ENCODE measurements at regions not wholly inside any gene's neighbourhood (a gene's known extent, or its start where the extent isn't known, plus 50 kb on each side); places are given as distances from the start of the nearest gene placed in this dataset.
A peak's percentile ranks its signal among the peaks of the same experiment; 100 is the strongest.

- H3K9me3 Mint-ChIP-seq: no peaks in the 10 kb centered on the region
- no peak overlapping the region for H3K14ac ChIP-seq (ENCODE audit: insufficient read depth, low read length)
- H4K20me1 ChIP-seq (ENCODE audit: control insufficient read depth, insufficient read depth, insufficient read length): no peaks in the 10 kb centered on the region
- no peak overlapping the region for H3K4me2 ChIP-seq (ENCODE audit: insufficient read depth, insufficient read length, low read length)
- H2BK120ac ChIP-seq (ENCODE audit: low read depth, low read length, poor library complexity, severe bottlenecking): no peak overlapping the region
- no peak overlapping the region for H3K9ac ChIP-seq (ENCODE audit: extremely low read depth, insufficient read length, low read length)
- no peak overlapping the region for H3K23ac ChIP-seq (ENCODE audit: insufficient read length, low read depth, low read length)
- H2AK5ac ChIP-seq (ENCODE audit: insufficient read length, low read length): no peak overlapping the region
- no peaks in the 10 kb centered on the region for H3K36me3 Mint-ChIP-seq (ENCODE audit: insufficient read depth in 1 of 3, low read depth in 3 of 3)
- no CpG with 5 or more reads among the region's 2 CpGs for WGBS (ENCODE audit: extremely low coverage, insufficient read length, low lambda C conversion rate)
- H3K4me3 Mint-ChIP-seq: no peak overlapping the region
- H3K27ac Mint-ChIP-seq: no peak overlapping the region
- H3K4me1 ChIP-seq (ENCODE audit: insufficient read depth, low read length): no peaks in the 10 kb centered on the region
- H3K79me1 ChIP-seq (ENCODE audit: insufficient read depth, low read depth, low read length, poor library complexity, severe bottlenecking): no peaks in the 10 kb centered on the region
- DNase-seq: no peak
- H3K27ac ChIP-seq (ENCODE audit: insufficient read length, low read depth, low read length): no peak overlapping the region
- TF ChIP-seq CTCF (conservative IDR thresholded peaks at IDR 0.05): peak; percentile 33; the same call in 2 of the 3 replicates
- no peak overlapping the region for H3T11ph ChIP-seq (ENCODE audit: low read length)
- no peak overlapping the region for H3K4ac ChIP-seq (ENCODE audit: low read depth, low read length)
- H2BK15ac ChIP-seq (ENCODE audit: low read depth, low read length): no peak overlapping the region
- H3K27me3 ChIP-seq (ENCODE audit: insufficient read depth, low read length): no peaks in the 10 kb centered on the region
- H3K27me3 Mint-ChIP-seq (ENCODE audit: low read depth): peaks cover 3% of the 10 kb centered on the region; the same call in 1 of the 2 replicates
- no peak overlapping the region for H2BK5ac ChIP-seq (ENCODE audit: insufficient read length, low read length)
- no peaks in the 10 kb centered on the region for H3K23me2 ChIP-seq (ENCODE audit: insufficient read length, low read depth, low read length, poor library complexity, severe bottlenecking)
- no peak overlapping the region for H2BK20ac ChIP-seq (ENCODE audit: low read depth, low read length, poor library complexity, severe bottlenecking)
- H4K5ac ChIP-seq (ENCODE audit: insufficient read length, low read depth, low read length): no peak overlapping the region
- H2BK12ac ChIP-seq (ENCODE audit: insufficient read length, low read depth, low read length): no peak overlapping the region
- H3K18ac ChIP-seq (ENCODE audit: insufficient read length, low read depth, low read length): no peak overlapping the region
- no peaks in the 10 kb centered on the region for H3K79me2 ChIP-seq (ENCODE audit: insufficient read depth, low read length)
- no peak overlapping the region for H4K91ac ChIP-seq (ENCODE audit: insufficient read length, low read depth, low read length)
- H3K4me1 Mint-ChIP-seq: peaks cover 36% of the 10 kb centered on the region in 2 experiments
- H4K8ac ChIP-seq (replicated peaks; ENCODE audit: insufficient read length, low read depth, low read length): no peak overlapping the region
- no peak overlapping the region for H2AFZ ChIP-seq (ENCODE audit: low read length)
- H3K9me3 ChIP-seq (ENCODE audit: control insufficient read depth, low read depth, low read length): no peaks in the 10 kb centered on the region
- no peak overlapping the region for H3K56ac ChIP-seq (ENCODE audit: insufficient read length, low read depth, low read length)
Measured at GRCh38 chr1:56416495-56416894, 162.9 kb downstream of the PLPP3 start.

Data from H9 (cell line).